IMR-90 (cell line): ENCODE measurements at regions not wholly inside any gene's neighbourhood (a gene's known extent, or its start where the extent isn't known, plus 50 kb on each side); places are given as distances from the start of the nearest gene placed in this dataset.

Source experiments
- ATAC-seq: fragments of 200-7000 bp; cut with Tn5 transposase; 2 replicates; pipeline ENCODE4 v1.9.1; 2020; ENCODE audit warnings: low read depth, mild to moderate bottlenecking, moderate library complexity
- BruUV-seq: library from RNA; stranded (reverse); fragments of 400-500 nt; replicated peaks from 2 replicates; lab custom pipeline; 2021; lab: Mats Ljungman, UMichigan
- CTCF ChIA-PET: fragments of 300-600 bp; formaldehyde crosslinking; extraction: SDS; loops from one replicate; lab custom pipeline; 2021; ENCODE audit warnings: antibody characterized with exemption; lab: Yijun Ruan, JAX
- POLR2A ChIA-PET: fragments of 300-600 bp; sonication (Branson Sonifier 250); formaldehyde crosslinking; loops from one replicate; lab custom pipeline; 2022; ENCODE audit warnings: antibody characterized with exemption; ENCODE audit not compliant: unreplicated experiment; lab: Charles Lee
- DNase-seq: peaks from one replicate; pipeline ENCODE4 v3.0.0; 2013
- H2AFZ ChIP-seq: replicated peaks from 2 replicates; pipeline ENCODE3; 2013; ENCODE audit warnings: low read length, mild to moderate bottlenecking; ENCODE audit not compliant: poor library complexity
- H2AK5ac ChIP-seq: 2 replicates; pipeline ENCODE4 v1.6.1; 2013; ENCODE audit warnings: low read depth, low read length, inconsistent platforms
- H2AK9ac ChIP-seq: replicated peaks from 2 replicates; pipeline ENCODE3; 2013; ENCODE audit warnings: mild to moderate bottlenecking, low read depth, low read length, moderate library complexity; ENCODE audit not compliant: poor library complexity
- H2BK120ac ChIP-seq: 2 replicates; pipeline ENCODE4 v1.6.1; 2013; ENCODE audit warnings: low read depth, low read length, inconsistent platforms
- H2BK15ac ChIP-seq: 3 replicates; pipeline ENCODE4 v1.6.1; 2013; ENCODE audit warnings: low read depth, low read length, inconsistent platforms
- H2BK20ac ChIP-seq: 2 replicates; pipeline ENCODE4 v1.6.1; 2013; ENCODE audit warnings: low read depth, mild to moderate bottlenecking, inconsistent platforms, low read length, moderate library complexity
- H2BK5ac ChIP-seq: 2 replicates; pipeline ENCODE4 v1.6.1; 2013; ENCODE audit warnings: mild to moderate bottlenecking, low read depth, low read length, inconsistent platforms; ENCODE audit not compliant: poor library complexity, severe bottlenecking
- H3K14ac ChIP-seq: replicated peaks from 2 replicates; pipeline ENCODE4 v1.6.1; 2013; ENCODE audit warnings: low read depth, low read length, inconsistent platforms
- H3K18ac ChIP-seq: 2 replicates; pipeline ENCODE4 v1.6.1; 2013; ENCODE audit warnings: low read depth, low read length, control low read depth
- H3K23ac ChIP-seq: 2 replicates; pipeline ENCODE4 v1.6.1; 2013; ENCODE audit warnings: low read depth, low read length, inconsistent platforms
- H3K27ac ChIP-seq: 2 replicates; pipeline ENCODE4 v1.5.1; 2013; ENCODE audit warnings: mild to moderate bottlenecking, control low read depth, low read length; ENCODE audit not compliant: insufficient read depth
- H3K27me3 ChIP-seq: 2 replicates; pipeline ENCODE4 v1.6.1; 2013; ENCODE audit warnings: low read length; ENCODE audit not compliant: control insufficient read depth, insufficient read depth
- H3K36me3 ChIP-seq: 2 replicates; pipeline ENCODE4 v1.6.1; 2013; ENCODE audit warnings: low read length, mixed read lengths; ENCODE audit not compliant: control insufficient read depth, insufficient read depth
- H3K4ac ChIP-seq: 2 replicates; pipeline ENCODE4 v1.6.1; 2013; ENCODE audit warnings: low read depth, low read length, inconsistent platforms
- H3K4me1 ChIP-seq: 2 replicates; pipeline ENCODE4 v1.6.1; 2013; ENCODE audit warnings: low read length, mixed read lengths; ENCODE audit not compliant: control insufficient read depth, insufficient read depth
- H3K4me2 ChIP-seq: 2 replicates; pipeline ENCODE4 v1.6.1; 2013; ENCODE audit warnings: low read depth, mild to moderate bottlenecking, control low read depth, low read length, moderate library complexity
- H3K4me3 ChIP-seq: 2 replicates; pipeline ENCODE4 v1.5.1; 2013; ENCODE audit warnings: low read depth, mild to moderate bottlenecking, control low read depth, low read length, moderate library complexity; ENCODE audit not compliant: insufficient read depth
- H3K56ac ChIP-seq: 2 replicates; pipeline ENCODE4 v1.6.1; 2013; ENCODE audit warnings: low read length, inconsistent platforms; ENCODE audit not compliant: insufficient read depth; ENCODE audit errors: extremely low read depth
- H3K79me1 ChIP-seq, 2 experiments: 2 replicates each; pipeline ENCODE4 v1.6.1; 2013; ENCODE audit warnings: low read length in 2 of 2, inconsistent platforms in 1 of 2, low read depth in 1 of 2
- H3K9ac ChIP-seq: 2 replicates; pipeline ENCODE4 v1.6.1; 2013; ENCODE audit warnings: low read depth, low read length, control low read depth
- H3K9me1 ChIP-seq: 2 replicates; pipeline ENCODE4 v1.6.1; 2013; ENCODE audit warnings: low read length, inconsistent platforms; ENCODE audit not compliant: insufficient read depth
- H3K9me3 ChIP-seq: 2 replicates; pipeline ENCODE4 v1.6.1; 2013; ENCODE audit warnings: low read length; ENCODE audit not compliant: control insufficient read depth, insufficient read depth
- H4K20me1 ChIP-seq: 2 replicates; pipeline ENCODE4 v1.6.1; 2013; ENCODE audit warnings: low read length, inconsistent platforms; ENCODE audit not compliant: insufficient read depth
- H4K5ac ChIP-seq: 2 replicates; pipeline ENCODE4 v1.6.1; 2013; ENCODE audit warnings: mild to moderate bottlenecking, low read depth, low read length, control low read depth
- H4K8ac ChIP-seq, 2 experiments: 2 replicates each; pipeline ENCODE4 v1.6.1; 2013; ENCODE audit warnings: low read depth in 2 of 2, low read length in 2 of 2, control low read depth in 1 of 2, inconsistent platforms in 1 of 2
- H4K91ac ChIP-seq: 2 replicates; pipeline ENCODE4 v1.6.1; 2013; ENCODE audit warnings: low read depth, low read length, inconsistent platforms; ENCODE audit not compliant: insufficient read depth
- CHD1 ChIP-seq: IDR thresholded peaks from 2 replicates; pipeline ENCODE4 v1.6.1; 2012; ENCODE audit warnings: low read depth, low read length, improper control_type of control experiment
- MAFK ChIP-seq: IDR thresholded peaks from 2 replicates; pipeline ENCODE4 v1.6.1; 2012; ENCODE audit warnings: low read depth, low read length, improper control_type of control experiment
- MAZ ChIP-seq: IDR thresholded peaks from 2 replicates; pipeline ENCODE4 v1.6.1; 2012; ENCODE audit warnings: low read depth, mild to moderate bottlenecking, low read length, improper control_type of control experiment, moderate library complexity, borderline replicate concordance
- MXI1 ChIP-seq: IDR thresholded peaks from 2 replicates; pipeline ENCODE4 v1.6.1; 2012; ENCODE audit warnings: low read depth, mild to moderate bottlenecking, low read length, moderate library complexity, borderline replicate concordance
- NFE2L2 ChIP-seq: fragments of 150-350 bp; IDR thresholded peaks from 2 replicates; pipeline ENCODE4 v1.6.1; 2016; ENCODE audit warnings: low read depth, mild to moderate bottlenecking, low read length
- POLR2A ChIP-seq: IDR thresholded peaks from 2 replicates; pipeline ENCODE4 v1.6.1; 2012; ENCODE audit warnings: mild to moderate bottlenecking, low read depth, low read length
- RCOR1 ChIP-seq: IDR thresholded peaks from 2 replicates; pipeline ENCODE4 v1.6.1; 2012; ENCODE audit warnings: mild to moderate bottlenecking, low read length, improper control_type of control experiment; ENCODE audit not compliant: insufficient replicate concordance
- RFX5 ChIP-seq: IDR thresholded peaks from 2 replicates; pipeline ENCODE4 v1.8.0; 2012; ENCODE audit warnings: low read depth, mild to moderate bottlenecking, low read length, moderate library complexity
- WGBS, 2 experiments: methylation state at CpG; one replicate each; pipeline versions ENCODE4 v1.1.5 to v1.1.7; 2013; ENCODE audit warnings: missing lambda C conversion rate in 2 of 2; ENCODE audit not compliant: insufficient read length in 1 of 2; ENCODE audit errors: extremely low coverage in 2 of 2; 5-methylcytosine and 5-hydroxymethylcytosine counted together
- dilution Hi-C: fragments of 300-500 bp; cut with HindIII; formaldehyde crosslinking; loops from one replicate; pipeline ENCODE4 v1.14.3; 2018; ENCODE audit warnings: low sequenced_read_pairs; ENCODE audit not compliant: unreplicated experiment
- in situ Hi-C: fragments of 300-500 bp; cut with MboI; formaldehyde crosslinking; loops from 3 replicates; pipeline ENCODE4 v1.14.3; 2019; ENCODE audit warnings: low sequenced_read_pairs, inconsistent platforms, mixed read lengths
- intact Hi-C: fragments of 100-400 bp; cut with micrococcal nuclease; formaldehyde crosslinking; loops from 2 replicates; pipeline ENCODE4 v1.10.0; 2022

- no peak overlapping the region for H2AK5ac ChIP-seq
- no peak overlapping the region for H4K91ac ChIP-seq
- no peaks in the 10 kb centered on the region for H4K20me1 ChIP-seq
- H3K27me3 ChIP-seq = peaks cover 7% of the 10 kb centered on the region
- in situ Hi-C loops = no loop called here
- H3K9me1 ChIP-seq = no peaks in the 10 kb centered on the region
- H2BK20ac ChIP-seq = no peak overlapping the region
- TF ChIP-seq MAZ = no peak
- no peak for TF ChIP-seq POLR2A
- TF ChIP-seq MAFK = no peak
- no peak for TF ChIP-seq RCOR1
- TF ChIP-seq MXI1 = no peak
- TF ChIP-seq NFE2L2 = no peak
- no peak for TF ChIP-seq RFX5
- no peak for TF ChIP-seq CHD1
- no peaks in the 10 kb centered on the region for H3K9me3 ChIP-seq
- H2BK15ac ChIP-seq = no peak overlapping the region
- DNase-seq (no peak), ATAC-seq (no peak)
- POLR2A ChIA-PET = no interaction called here
- WGBS, 2 experiments = no CpG with 5 or more reads among the region's 3 CpGs
- no peaks in the 10 kb centered on the region for H3K79me1 ChIP-seq
- no peak overlapping the region for H2AK9ac ChIP-seq
- no peak overlapping the region for H4K8ac ChIP-seq
- CTCF ChIA-PET = no interaction called here
- H3K4me2 ChIP-seq = no peak overlapping the region
- no peak overlapping the region for H3K9ac ChIP-seq
- no peak overlapping the region for H4K5ac ChIP-seq
- H3K23ac ChIP-seq = no peak overlapping the region
- H2BK5ac ChIP-seq = no peak overlapping the region
- H3K4me3 ChIP-seq = no peak overlapping the region
- no peaks in the 10 kb centered on the region for H3K36me3 ChIP-seq
- intact Hi-C loops = no loop called here
- no peaks in the 10 kb centered on the region for H3K4me1 ChIP-seq
- no TSS peak for BruUV-seq
- H2AFZ ChIP-seq = no peak overlapping the region
- H3K4ac ChIP-seq = no peak overlapping the region
- dilution Hi-C loops = no loop called here
- no peak overlapping the region for H3K27ac ChIP-seq
- H2BK120ac ChIP-seq = no peak overlapping the region
- H3K18ac ChIP-seq = no peak overlapping the region
- no peak overlapping the region for H3K14ac ChIP-seq
- H3K56ac ChIP-seq = no peak overlapping the region
These were observed 113.4 kb downstream of the ANXA5 start for GRCh38 chr4:121583396-121583795.
